Mesodermal cell (in vitro differentiated cells): ENCODE measurements at regions not wholly inside any gene's neighbourhood (a gene's known extent, or its start where the extent isn't known, plus 50 kb on each side); places are given as distances from the start of the nearest gene placed in this dataset.
"Not testable (repeated sequence)": the region's sequence is repeated elsewhere in the genome, so short reads cannot be mapped to it uniquely, and the experiment has no call there.

Experiments
- H3K27ac ChIP-seq: 2 replicates; pipeline ENCODE4 v1.7.0; 2013; ENCODE audit warnings: mild to moderate bottlenecking, low read depth, low read length, moderate library complexity; ENCODE audit not compliant: severe bottlenecking
- H3K36me3 ChIP-seq: 2 replicates; pipeline ENCODE4 v1.7.1; 2013; ENCODE audit warnings: mild to moderate bottlenecking, low read length, moderate library complexity; ENCODE audit not compliant: control insufficient read depth, insufficient read depth
- H3K4me1 ChIP-seq: one replicate; pipeline ENCODE4 v1.7.1; 2013; ENCODE audit warnings: mild to moderate bottlenecking, low read length; ENCODE audit not compliant: insufficient read depth, control insufficient read depth, poor library complexity, severe bottlenecking
- H3K4me3 ChIP-seq: 2 replicates; pipeline ENCODE4 v1.7.0; 2013; ENCODE audit warnings: low read length, control low read depth, mild to moderate bottlenecking; ENCODE audit not compliant: insufficient read depth, poor library complexity, severe bottlenecking; ENCODE audit errors: extremely low read depth
- H3K9me3 ChIP-seq: 2 replicates; pipeline ENCODE4 v1.7.1; 2013; ENCODE audit warnings: mild to moderate bottlenecking, low read length, moderate library complexity; ENCODE audit not compliant: control insufficient read depth
- WGBS, 2 experiments: methylation state at CpG; one replicate each; pipeline ENCODE4 v1.1.5; 2013; ENCODE audit warnings: missing lambda C conversion rate in 2 of 2; ENCODE audit not compliant: insufficient coverage in 2 of 2; 5-methylcytosine and 5-hydroxymethylcytosine counted together

- H3K9me3 ChIP-seq: no peaks in the 10 kb centered on the region
- H3K4me1 ChIP-seq: peaks cover 6% of the 10 kb centered on the region
- H3K4me3 ChIP-seq: no peak overlapping the region
- no peak overlapping the region for H3K27ac ChIP-seq
- 49 to 57% methylated on average over 3 of the region's 3 CpGs for WGBS, 2 experiments
- H3K36me3 ChIP-seq: no peaks in the 10 kb centered on the region
These were observed 489.0 kb upstream of the AUTS2 start for GRCh38 chr7:69109246-69109645.

- H3K4me3 ChIP-seq: no peak overlapping the region
- H3K9me3 ChIP-seq: no peaks in the 10 kb centered on the region
- 93 to 95% methylated on average over 6 to 7 of the region's 7 CpGs for WGBS, 2 experiments
- no peak overlapping the region for H3K27ac ChIP-seq
- no peaks in the 10 kb centered on the region for H3K36me3 ChIP-seq
- H3K4me1 ChIP-seq: peaks cover 6% of the 10 kb centered on the region
These were observed 488.4 kb upstream of the AUTS2 start for GRCh38 chr7:69109879-69110278.

GRCh38 chr7:69110450-69111050, 487.7 kb upstream of the AUTS2 start:
- H3K9me3 ChIP-seq: no peaks in the 10 kb centered on the region
- WGBS, 2 experiments: 90 to 94% methylated on average over 10 of the region's 10 CpGs
- no peaks in the 10 kb centered on the region for H3K36me3 ChIP-seq
- H3K4me1 ChIP-seq: peaks cover 6% of the 10 kb centered on the region
- no peak overlapping the region for H3K4me3 ChIP-seq
- no peak overlapping the region for H3K27ac ChIP-seq

GRCh38 chr7:69114374-69114773, 483.9 kb upstream of the AUTS2 start:
- Histone ChIP-seq H3K4me3 (no peak overlapping the region), H3K9me3 (no peaks in the 10 kb centered on the region), H3K36me3 (no peaks in the 10 kb centered on the region), H3K4me1 (peaks cover 3% of the 10 kb centered on the region), H3K27ac (no peak overlapping the region)
- WGBS, 2 experiments: 72% methylated on average over 2 of the region's 2 CpGs; no CpG with 5 or more reads in 1 of the 2 experiments

DNA sequence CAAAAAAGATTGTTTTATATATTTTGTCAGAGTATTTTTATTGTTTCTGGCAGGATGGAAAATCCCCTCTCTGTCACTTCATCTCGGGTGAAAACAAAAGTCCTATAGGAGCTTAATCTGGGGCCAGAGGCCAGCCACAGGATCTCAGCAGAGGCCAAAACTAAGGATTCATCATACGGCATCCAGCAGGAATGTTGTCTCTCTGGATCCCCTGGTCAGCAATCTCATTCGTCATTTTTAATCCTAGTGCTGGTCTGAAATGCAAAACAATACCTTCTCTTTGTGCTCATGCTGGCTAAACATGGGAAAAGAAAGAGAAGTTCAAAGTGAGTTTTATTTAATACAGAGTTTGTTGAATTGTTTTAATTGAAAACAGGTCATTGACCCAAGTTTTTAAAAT, 482.5 kb upstream of the AUTS2 start:
- Histone ChIP-seq H3K9me3 (no peaks in the 10 kb centered on the region), H3K4me1 (peaks cover 3% of the 10 kb centered on the region), H3K27ac (no peak overlapping the region), H3K36me3 (no peaks in the 10 kb centered on the region), H3K4me3 (no peak overlapping the region)
- WGBS, 2 experiments: 50 to 59% methylated on average over 3 of the region's 3 CpGs

DNA sequence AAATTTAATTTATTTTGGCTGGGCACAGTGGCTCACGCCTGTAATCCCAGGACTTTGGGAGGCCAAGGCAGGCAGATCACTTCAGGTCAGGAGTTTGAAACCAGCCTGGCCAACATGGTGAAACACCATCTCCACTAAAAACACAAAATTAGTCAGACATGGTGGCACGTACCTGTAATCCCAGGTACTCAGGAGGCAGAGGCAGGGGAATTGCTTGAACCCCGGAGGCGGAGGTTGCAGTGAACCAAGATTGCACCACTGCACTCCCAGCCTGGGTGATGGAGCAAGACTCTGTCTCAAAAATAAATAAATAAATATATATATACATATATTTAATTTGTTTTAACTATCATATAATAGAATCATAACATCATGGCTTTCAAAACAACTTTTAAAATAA, 482.1 kb upstream of the AUTS2 start:
- not testable (repeated sequence) for H3K4me3 ChIP-seq, H3K9me3 ChIP-seq, H3K36me3 ChIP-seq, H3K27ac ChIP-seq, H3K4me1 ChIP-seq
- WGBS, 2 experiments: 100% methylated on average over 1 of the region's 4 CpGs; no CpG with 5 or more reads in 1 of the 2 experiments

DNA sequence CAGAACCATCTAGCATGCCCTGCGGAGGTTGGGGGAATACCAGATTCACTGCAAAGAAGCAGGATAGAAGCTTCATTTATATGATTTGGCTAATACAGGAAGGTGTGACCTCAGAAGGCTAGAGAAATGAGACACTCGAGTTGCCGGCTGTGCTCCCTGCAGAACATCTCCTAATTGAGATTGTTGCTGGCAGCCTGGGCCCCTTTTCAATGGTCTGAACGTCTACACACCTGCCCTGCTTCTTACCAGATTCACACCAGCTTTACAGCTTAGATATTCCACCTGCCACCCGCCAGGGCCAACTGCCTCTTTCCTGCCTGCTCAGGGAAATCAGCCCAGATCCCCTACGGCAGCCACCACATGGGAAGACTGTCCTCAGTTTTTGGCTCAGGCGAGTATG, 475.3 kb upstream of the AUTS2 start:
- H3K9me3 ChIP-seq: no peaks in the 10 kb centered on the region

GRCh38 chr7:69126896-69127479, 471.3 kb upstream of the AUTS2 start:
- Histone ChIP-seq H3K36me3 (no peaks in the 10 kb centered on the region), H3K4me3 (no peak overlapping the region), H3K27ac (no peak overlapping the region), H3K9me3 (no peaks in the 10 kb centered on the region), H3K4me1 (no peaks in the 10 kb centered on the region)
- 92 to 93% methylated on average over 3 to 5 of the region's 7 CpGs for WGBS, 2 experiments

More for the DNA sequence above, 475.3 kb upstream of the AUTS2 start:
- H3K4me3 ChIP-seq: no peak overlapping the region
- 79 to 83% methylated on average over 7 of the region's 7 CpGs for WGBS, 2 experiments
- no peaks in the 10 kb centered on the region for H3K36me3 ChIP-seq
- no peaks in the 10 kb centered on the region for H3K4me1 ChIP-seq
- H3K27ac ChIP-seq: no peak overlapping the region

GRCh38 chr7:69129524-69129923, 468.8 kb upstream of the AUTS2 start:
- WGBS, 2 experiments: 77% methylated on average over 4 of the region's 4 CpGs; no CpG with 5 or more reads in 1 of the 2 experiments
- no peak overlapping the region for H3K4me3 ChIP-seq
- H3K4me1 ChIP-seq: no peaks in the 10 kb centered on the region
- no peaks in the 10 kb centered on the region for H3K36me3 ChIP-seq
- no peak overlapping the region for H3K27ac ChIP-seq
- H3K9me3 ChIP-seq: no peaks in the 10 kb centered on the region

DNA sequence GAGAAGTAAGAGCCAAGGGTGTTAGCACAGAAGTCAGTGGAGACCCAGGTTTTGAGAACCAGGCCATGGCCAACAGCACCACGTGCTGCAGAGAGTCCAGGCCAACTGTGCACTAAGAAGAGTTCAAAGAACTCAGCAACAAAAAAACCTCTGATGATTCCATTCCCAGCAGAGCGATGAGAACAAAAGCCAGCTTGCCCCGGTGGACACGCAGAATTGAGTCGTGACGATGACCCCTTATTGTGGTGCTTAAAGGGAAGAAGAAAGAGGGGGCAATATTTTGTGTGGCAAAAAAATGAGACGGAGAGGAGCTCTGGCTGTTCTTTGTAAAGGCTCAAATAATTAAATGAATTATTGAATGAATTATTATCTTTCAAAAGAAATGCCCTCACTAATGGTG, 468.3 kb upstream of the AUTS2 start:
- no peaks in the 10 kb centered on the region for H3K36me3 ChIP-seq
- H3K4me3 ChIP-seq: no peak overlapping the region
- WGBS, 2 experiments: 77 to 91% methylated on average over 5 to 6 of the region's 7 CpGs
- no peaks in the 10 kb centered on the region for H3K9me3 ChIP-seq
- H3K27ac ChIP-seq: no peak overlapping the region
- H3K4me1 ChIP-seq: no peaks in the 10 kb centered on the region

DNA sequence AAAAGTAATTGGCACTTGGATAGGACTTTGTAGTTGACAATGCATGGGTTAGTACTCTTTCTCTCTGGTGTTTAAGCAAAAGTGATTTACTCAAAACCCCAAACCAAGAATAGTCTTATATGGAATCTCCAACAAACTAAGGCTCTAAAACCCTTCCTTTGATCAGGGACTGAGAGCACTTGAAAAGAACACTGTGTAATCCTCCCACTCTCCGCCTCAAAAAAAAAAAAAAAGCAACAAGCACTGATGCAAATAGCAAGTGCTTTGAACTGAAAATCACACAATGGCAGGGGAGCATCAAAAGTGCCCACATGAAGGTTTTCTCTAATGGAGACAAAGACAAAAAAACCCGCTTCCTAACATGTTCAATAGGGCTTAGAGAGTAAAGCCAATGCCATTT, 467.9 kb upstream of the AUTS2 start:
- Histone ChIP-seq H3K27ac (no peak overlapping the region), H3K36me3 (no peaks in the 10 kb centered on the region), H3K4me3 (no peak overlapping the region), H3K9me3 (no peaks in the 10 kb centered on the region), H3K4me1 (no peaks in the 10 kb centered on the region)
- 50 to 57% methylated on average over 1 of the region's 2 CpGs for WGBS, 2 experiments
